NCI-H446 (cell line): ENCODE measurements at regions not wholly inside any gene's neighbourhood (a gene's known extent, or its start where the extent isn't known, plus 50 kb on each side); places are given as distances from the start of the nearest gene placed in this dataset.

Experiments used
- DNase-seq, 2 experiments: peaks; one replicate each; lab custom pipeline; 2025; lab: John Stamatoyannopoulos, UW

GRCh38 chr15:99508852-99509251 lies 56.9 kb upstream of the MEF2A start:
- no peak for DNase-seq

GRCh38 chr15:99509686-99510461 lies 55.9 kb upstream of the MEF2A start:
- no peak for DNase-seq

GRCh38 chr15:99511531-99511865 lies 54.3 kb upstream of the MEF2A start:
- DNase-seq: no peak

GRCh38 chr15:99511866-99512661 lies 53.7 kb upstream of the MEF2A start:
- no peak for DNase-seq

GRCh38 chr15:99514306-99514705 lies 51.5 kb upstream of the MEF2A start:
- DNase-seq: no peak
